SK-N-SH treated with all-trans-retinoic acid at 6 μM for 48 hours (cell line): ENCODE measurements at regions not wholly inside any gene's neighbourhood (a gene's known extent, or its start where the extent isn't known, plus 50 kb on each side); places are given as distances from the start of the nearest gene placed in this dataset.

Experiments
- ATAC-seq: fragments of 200-7000 bp; cut with Tn5 transposase; 3 replicates; pipeline ENCODE4 v1.9.1; 2020; ENCODE audit warnings: mild to moderate bottlenecking, moderate library complexity
- ARNTL ChIP-seq: fragments of 450-650 bp; formaldehyde crosslinking; IDR thresholded peaks from 2 replicates; pipeline ENCODE4 v1.5.0; 2020; ENCODE audit warnings: low read depth, mild to moderate bottlenecking, moderate library complexity, borderline replicate concordance
- BACH2 ChIP-seq: fragments of 250-450 bp; sonication (Bioruptor Pico); IDR thresholded peaks from 2 replicates; pipeline ENCODE4 v1.9.0; 2021; ENCODE audit warnings: mild to moderate bottlenecking, borderline replicate concordance
- CSDC2 ChIP-seq: fragments of 250-450 bp; sonication (Bioruptor Pico); IDR thresholded peaks from 2 replicates; pipeline ENCODE4 v1.5.0; 2020; ENCODE audit warnings: mild to moderate bottlenecking, moderate library complexity
- CSRNP3 ChIP-seq: fragments of 250-450 bp; sonication (Bioruptor Pico); IDR thresholded peaks from 2 replicates; pipeline ENCODE4 v1.5.1; 2021; ENCODE audit warnings: mild to moderate bottlenecking, moderate library complexity
- ESRRG ChIP-seq: fragments of 250-450 bp; sonication (Bioruptor Pico); IDR thresholded peaks from 2 replicates; pipeline ENCODE4 v1.6.1; 2021; ENCODE audit warnings: mild to moderate bottlenecking
- GLIS3 ChIP-seq: fragments of 250-450 bp; sonication (Bioruptor Pico); IDR thresholded peaks from 2 replicates; pipeline ENCODE4 v1.5.0; 2020; ENCODE audit warnings: mild to moderate bottlenecking, moderate library complexity
- ISL1 ChIP-seq: fragments of 250-450 bp; sonication (Bioruptor Pico); IDR thresholded peaks from 2 replicates; pipeline ENCODE4 v2.1.2; 2022; ENCODE audit warnings: mild to moderate bottlenecking, moderate library complexity
- OSR1 ChIP-seq: fragments of 250-450 bp; sonication (Bioruptor Pico); IDR thresholded peaks from 2 replicates; pipeline ENCODE4 v1.8.0; 2022; ENCODE audit warnings: moderate library complexity, mild to moderate bottlenecking, inconsistent platforms
- POU6F1 ChIP-seq: fragments of 250-450 bp; sonication (Bioruptor Pico); IDR thresholded peaks from 2 replicates; pipeline ENCODE4 v1.8.0; 2021; ENCODE audit warnings: low read depth, mild to moderate bottlenecking, moderate library complexity, borderline replicate concordance
- RARB ChIP-seq: fragments of 250-450 bp; sonication (Bioruptor Pico); IDR thresholded peaks from 2 replicates; pipeline ENCODE4 v1.8.0; 2021; ENCODE audit warnings: mild to moderate bottlenecking, moderate library complexity
- SNAI2 ChIP-seq: fragments of 250-450 bp; sonication (Bioruptor Pico); IDR thresholded peaks from 2 replicates; pipeline ENCODE4 v1.5.0; 2020; ENCODE audit warnings: mild to moderate bottlenecking, moderate library complexity
- TCF4 ChIP-seq: fragments of 250-450 bp; sonication (Bioruptor Pico); IDR thresholded peaks from 2 replicates; pipeline ENCODE4 v1.8.0; 2021; ENCODE audit warnings: mild to moderate bottlenecking, moderate library complexity, borderline replicate concordance
- TOX ChIP-seq: fragments of 250-450 bp; sonication (Bioruptor Pico); IDR thresholded peaks from 2 replicates; pipeline ENCODE4 v1.8.0; 2021; ENCODE audit warnings: mild to moderate bottlenecking, moderate library complexity, borderline replicate concordance
- ZC3H10 ChIP-seq: fragments of 250-450 bp; sonication (Bioruptor Pico); IDR thresholded peaks from 2 replicates; pipeline ENCODE4 v1.5.1; 2021; ENCODE audit warnings: mild to moderate bottlenecking, moderate library complexity
- ZFP3 ChIP-seq: fragments of 250-450 bp; sonication (Bioruptor Pico); IDR thresholded peaks from 2 replicates; pipeline ENCODE4 v1.5.0; 2020; ENCODE audit warnings: mild to moderate bottlenecking, moderate library complexity
- ZFP30 ChIP-seq: fragments of 450-650 bp; formaldehyde crosslinking; IDR thresholded peaks from 2 replicates; pipeline ENCODE4 v1.5.0; 2022; ENCODE audit warnings: mild to moderate bottlenecking, moderate library complexity
- ZNF565 ChIP-seq: fragments of 450-650 bp; formaldehyde crosslinking; conservative IDR thresholded peaks from 2 replicates; pipeline ENCODE4 v1.5.0; 2020; ENCODE audit warnings: low read depth, mild to moderate bottlenecking, moderate library complexity
- ZNF70 ChIP-seq: fragments of 450-650 bp; formaldehyde crosslinking; IDR thresholded peaks from 2 replicates; pipeline ENCODE4 v1.5.0; 2020; ENCODE audit warnings: mild to moderate bottlenecking, moderate library complexity
- ZNF8 ChIP-seq: fragments of 450-650 bp; formaldehyde crosslinking; IDR thresholded peaks from 2 replicates; pipeline ENCODE4 v1.5.0; 2020; ENCODE audit warnings: mild to moderate bottlenecking, moderate library complexity
- TF ChIP-seq, protein P1 (sequence below): fragments of 250-450 bp; sonication (Bioruptor Pico); IDR thresholded peaks from 2 replicates; pipeline ENCODE4 v1.5.1; 2020; ENCODE audit warnings: low read depth, mild to moderate bottlenecking, moderate library complexity
- TF ChIP-seq, protein P2 (sequence below): fragments of 250-450 bp; sonication (Bioruptor Pico); IDR thresholded peaks from 2 replicates; pipeline ENCODE4 v1.8.0; 2020; ENCODE audit warnings: mild to moderate bottlenecking, moderate library complexity, borderline replicate concordance

GRCh38 chr16:86133377-86133776 lies 234.4 kb downstream of the IRF8 start (continued):
- TF ChIP-seq BACH2 (CRISPR knock-in tag), result no peak

DNA sequence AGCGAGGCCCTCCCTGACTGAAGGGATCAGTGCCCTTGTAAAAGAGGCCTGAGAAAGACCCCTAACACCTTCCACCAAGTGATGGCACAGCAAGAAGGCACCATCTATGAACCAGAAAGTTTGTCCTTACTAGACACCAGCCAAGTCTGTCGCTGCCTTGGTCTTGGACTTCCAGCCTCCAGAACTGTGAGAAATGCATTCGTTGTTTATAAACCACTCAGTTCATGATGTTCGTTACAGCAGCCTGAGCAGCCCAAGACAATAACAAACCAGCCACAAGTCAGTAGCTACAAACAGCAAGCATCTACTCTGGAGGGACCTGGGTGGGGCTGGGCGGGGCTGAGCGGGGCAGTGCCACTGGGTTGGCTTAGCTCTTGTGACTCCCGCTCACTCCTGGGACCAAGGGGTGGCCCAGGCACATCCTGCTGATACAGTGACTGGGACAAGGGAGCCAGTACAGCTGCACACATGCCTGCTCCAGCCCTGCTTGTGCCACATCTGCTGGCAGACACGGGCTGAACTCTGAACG lies 234.9 kb downstream of the IRF8 start:
- ATAC-seq, result no peak
- TF ChIP-seq ZFP30 (no peak), ESRRG (no peak), ZNF8 (no peak), ARNTL (no peak), ZC3H10 (no peak), SNAI2 (no peak), RARB (CRISPR knock-in tag) (no peak), BACH2 (CRISPR knock-in tag) (no peak), TCF4 (CRISPR knock-in tag) (no peak), ISL1 (CRISPR knock-in tag) (no peak)
- TF ChIP-seq, protein P1, sequence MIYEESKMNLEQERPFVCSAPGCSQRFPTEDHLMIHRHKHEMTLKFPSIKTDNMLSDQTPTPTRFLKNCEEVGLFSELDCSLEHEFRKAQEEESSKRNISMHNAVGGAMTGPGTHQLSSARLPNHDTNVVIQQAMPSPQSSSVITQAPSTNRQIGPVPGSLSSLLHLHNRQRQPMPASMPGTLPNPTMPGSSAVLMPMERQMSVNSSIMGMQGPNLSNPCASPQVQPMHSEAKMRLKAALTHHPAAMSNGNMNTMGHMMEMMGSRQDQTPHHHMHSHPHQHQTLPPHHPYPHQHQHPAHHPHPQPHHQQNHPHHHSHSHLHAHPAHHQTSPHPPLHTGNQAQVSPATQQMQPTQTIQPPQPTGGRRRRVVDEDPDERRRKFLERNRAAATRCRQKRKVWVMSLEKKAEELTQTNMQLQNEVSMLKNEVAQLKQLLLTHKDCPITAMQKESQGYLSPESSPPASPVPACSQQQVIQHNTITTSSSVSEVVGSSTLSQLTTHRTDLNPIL (CRISPR knock-in tag), result no peak
- TF ChIP-seq, protein P2, sequence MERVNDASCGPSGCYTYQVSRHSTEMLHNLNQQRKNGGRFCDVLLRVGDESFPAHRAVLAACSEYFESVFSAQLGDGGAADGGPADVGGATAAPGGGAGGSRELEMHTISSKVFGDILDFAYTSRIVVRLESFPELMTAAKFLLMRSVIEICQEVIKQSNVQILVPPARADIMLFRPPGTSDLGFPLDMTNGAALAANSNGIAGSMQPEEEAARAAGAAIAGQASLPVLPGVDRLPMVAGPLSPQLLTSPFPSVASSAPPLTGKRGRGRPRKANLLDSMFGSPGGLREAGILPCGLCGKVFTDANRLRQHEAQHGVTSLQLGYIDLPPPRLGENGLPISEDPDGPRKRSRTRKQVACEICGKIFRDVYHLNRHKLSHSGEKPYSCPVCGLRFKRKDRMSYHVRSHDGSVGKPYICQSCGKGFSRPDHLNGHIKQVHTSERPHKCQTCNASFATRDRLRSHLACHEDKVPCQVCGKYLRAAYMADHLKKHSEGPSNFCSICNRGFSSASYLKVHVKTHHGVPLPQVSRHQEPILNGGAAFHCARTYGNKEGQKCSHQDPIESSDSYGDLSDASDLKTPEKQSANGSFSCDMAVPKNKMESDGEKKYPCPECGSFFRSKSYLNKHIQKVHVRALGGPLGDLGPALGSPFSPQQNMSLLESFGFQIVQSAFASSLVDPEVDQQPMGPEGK, result no peak

DNA sequence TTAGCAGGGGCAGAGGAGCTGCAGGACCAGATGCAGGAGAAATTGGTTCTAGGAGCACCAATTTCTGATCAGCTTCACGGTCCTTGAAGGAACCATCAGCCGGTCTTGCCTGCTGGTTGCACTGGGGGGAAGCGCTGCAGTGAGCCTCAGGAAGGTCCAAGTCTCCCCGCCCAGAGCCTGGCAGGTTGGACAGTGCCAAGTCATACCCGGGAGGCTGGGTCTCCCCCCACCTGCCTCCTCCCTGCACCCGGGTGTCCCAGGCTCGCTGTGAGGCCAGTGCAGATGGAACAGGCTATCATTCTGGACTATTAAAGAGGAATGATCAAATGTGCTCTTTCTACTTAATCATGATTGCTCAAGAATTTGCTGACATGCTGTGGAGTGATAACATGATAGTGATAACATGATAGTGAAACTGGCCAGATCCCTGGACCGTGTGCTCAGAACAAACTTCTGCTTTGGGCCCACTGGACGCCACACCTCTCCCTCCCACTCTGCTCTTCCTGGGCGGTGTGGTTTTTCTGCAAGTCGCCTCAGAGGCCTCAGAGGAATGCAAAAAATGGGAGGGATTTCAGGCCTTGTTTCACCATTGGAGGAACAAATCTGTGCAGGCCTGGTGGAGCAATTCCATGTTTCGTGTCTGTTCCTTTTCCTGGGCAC lies 236.0 kb downstream of the IRF8 start:
- ATAC-seq, result no peak
- TF ChIP-seq TOX (no peak), ZNF565 (CRISPR knock-in tag) (no peak), ZFP3 (no peak), POU6F1 (CRISPR knock-in tag) (no peak), RARB (CRISPR knock-in tag) (no peak), CSRNP3 (no peak), GLIS3 (CRISPR knock-in tag) (no peak)
- TF ChIP-seq, protein P1 (CRISPR knock-in tag), result no peak

DNA sequence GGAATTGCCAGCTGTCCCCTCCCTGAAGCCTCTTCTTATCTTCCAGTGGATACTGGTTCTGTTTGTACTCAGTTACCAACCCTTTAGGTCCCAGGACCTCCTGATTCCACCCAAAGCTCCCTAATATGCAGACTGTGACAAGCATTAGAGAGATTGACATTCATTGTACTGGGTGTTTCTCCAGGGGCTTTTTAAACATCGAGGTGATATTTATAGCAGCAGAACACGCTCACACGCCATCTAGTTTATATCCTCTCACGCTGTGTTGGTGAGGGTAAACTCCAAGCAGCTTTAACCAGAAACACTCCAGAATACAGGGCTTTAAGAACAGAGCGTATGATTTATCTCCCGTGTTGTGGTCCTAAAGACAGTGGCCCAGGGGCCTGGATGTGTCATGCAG lies 238.4 kb downstream of the IRF8 start:
- TF ChIP-seq, protein P1 (CRISPR knock-in tag), result no peak
- no peak for TF ChIP-seq GLIS3 (CRISPR knock-in tag)
- no peak for TF ChIP-seq BACH2 (CRISPR knock-in tag)
- no peak for TF ChIP-seq TOX
- TF ChIP-seq, protein P2, result no peak
- TF ChIP-seq ISL1 (CRISPR knock-in tag), result no peak
- no peak for TF ChIP-seq ZC3H10
- no peak for TF ChIP-seq ZNF70 (CRISPR knock-in tag)
- no peak for TF ChIP-seq OSR1
- no peak for TF ChIP-seq CSDC2 (CRISPR knock-in tag)
- TF ChIP-seq ARNTL, result no peak
- no peak for TF ChIP-seq ZFP30
- no peak for TF ChIP-seq POU6F1 (CRISPR knock-in tag)
- TF ChIP-seq ZNF565 (CRISPR knock-in tag), result no peak
- ATAC-seq, result no peak
